IMR-90 (cell line): ENCODE measurements at regions not wholly inside any gene's neighbourhood (a gene's known extent, or its start where the extent isn't known, plus 50 kb on each side); places are given as distances from the start of the nearest gene placed in this dataset.

Experiments
- ATAC-seq: fragments of 200-7000 bp; cut with Tn5 transposase; 2 replicates; pipeline ENCODE4 v1.9.1; 2020; ENCODE audit warnings: low read depth, mild to moderate bottlenecking, moderate library complexity
- BruUV-seq: library from RNA; stranded (reverse); fragments of 400-500 nt; replicated peaks from 2 replicates; lab custom pipeline; 2021; lab: Mats Ljungman, UMichigan
- CTCF ChIA-PET: fragments of 300-600 bp; formaldehyde crosslinking; extraction: SDS; loops from one replicate; lab custom pipeline; 2021; ENCODE audit warnings: antibody characterized with exemption; lab: Yijun Ruan, JAX
- POLR2A ChIA-PET: fragments of 300-600 bp; sonication (Branson Sonifier 250); formaldehyde crosslinking; loops from one replicate; lab custom pipeline; 2022; ENCODE audit warnings: antibody characterized with exemption; ENCODE audit not compliant: unreplicated experiment; lab: Charles Lee
- DNase-seq: peaks from one replicate; pipeline ENCODE4 v3.0.0; 2013
- H2AFZ ChIP-seq: replicated peaks from 2 replicates; pipeline ENCODE3; 2013; ENCODE audit warnings: low read length, mild to moderate bottlenecking; ENCODE audit not compliant: poor library complexity
- H2AK5ac ChIP-seq: 2 replicates; pipeline ENCODE4 v1.6.1; 2013; ENCODE audit warnings: low read depth, low read length, inconsistent platforms
- H2AK9ac ChIP-seq: replicated peaks from 2 replicates; pipeline ENCODE3; 2013; ENCODE audit warnings: mild to moderate bottlenecking, low read depth, low read length, moderate library complexity; ENCODE audit not compliant: poor library complexity
- H2BK120ac ChIP-seq: 2 replicates; pipeline ENCODE4 v1.6.1; 2013; ENCODE audit warnings: low read depth, low read length, inconsistent platforms
- H2BK15ac ChIP-seq: 3 replicates; pipeline ENCODE4 v1.6.1; 2013; ENCODE audit warnings: low read depth, low read length, inconsistent platforms
- H2BK20ac ChIP-seq: 2 replicates; pipeline ENCODE4 v1.6.1; 2013; ENCODE audit warnings: low read depth, mild to moderate bottlenecking, inconsistent platforms, low read length, moderate library complexity
- H2BK5ac ChIP-seq: 2 replicates; pipeline ENCODE4 v1.6.1; 2013; ENCODE audit warnings: mild to moderate bottlenecking, low read depth, low read length, inconsistent platforms; ENCODE audit not compliant: poor library complexity, severe bottlenecking
- H3K14ac ChIP-seq: replicated peaks from 2 replicates; pipeline ENCODE4 v1.6.1; 2013; ENCODE audit warnings: low read depth, low read length, inconsistent platforms
- H3K18ac ChIP-seq: 2 replicates; pipeline ENCODE4 v1.6.1; 2013; ENCODE audit warnings: low read depth, low read length, control low read depth
- H3K23ac ChIP-seq: 2 replicates; pipeline ENCODE4 v1.6.1; 2013; ENCODE audit warnings: low read depth, low read length, inconsistent platforms
- H3K27ac ChIP-seq: 2 replicates; pipeline ENCODE4 v1.5.1; 2013; ENCODE audit warnings: mild to moderate bottlenecking, control low read depth, low read length; ENCODE audit not compliant: insufficient read depth
- H3K27me3 ChIP-seq: 2 replicates; pipeline ENCODE4 v1.6.1; 2013; ENCODE audit warnings: low read length; ENCODE audit not compliant: control insufficient read depth, insufficient read depth
- H3K36me3 ChIP-seq: 2 replicates; pipeline ENCODE4 v1.6.1; 2013; ENCODE audit warnings: low read length, mixed read lengths; ENCODE audit not compliant: control insufficient read depth, insufficient read depth
- H3K4ac ChIP-seq: 2 replicates; pipeline ENCODE4 v1.6.1; 2013; ENCODE audit warnings: low read depth, low read length, inconsistent platforms
- H3K4me1 ChIP-seq: 2 replicates; pipeline ENCODE4 v1.6.1; 2013; ENCODE audit warnings: low read length, mixed read lengths; ENCODE audit not compliant: control insufficient read depth, insufficient read depth
- H3K4me2 ChIP-seq: 2 replicates; pipeline ENCODE4 v1.6.1; 2013; ENCODE audit warnings: low read depth, mild to moderate bottlenecking, control low read depth, low read length, moderate library complexity
- H3K4me3 ChIP-seq: 2 replicates; pipeline ENCODE4 v1.5.1; 2013; ENCODE audit warnings: low read depth, mild to moderate bottlenecking, control low read depth, low read length, moderate library complexity; ENCODE audit not compliant: insufficient read depth
- H3K56ac ChIP-seq: 2 replicates; pipeline ENCODE4 v1.6.1; 2013; ENCODE audit warnings: low read length, inconsistent platforms; ENCODE audit not compliant: insufficient read depth; ENCODE audit errors: extremely low read depth
- H3K79me1 ChIP-seq, 2 experiments: 2 replicates each; pipeline ENCODE4 v1.6.1; 2013; ENCODE audit warnings: low read length in 2 of 2, inconsistent platforms in 1 of 2, low read depth in 1 of 2
- H3K9ac ChIP-seq: 2 replicates; pipeline ENCODE4 v1.6.1; 2013; ENCODE audit warnings: low read depth, low read length, control low read depth
- H3K9me1 ChIP-seq: 2 replicates; pipeline ENCODE4 v1.6.1; 2013; ENCODE audit warnings: low read length, inconsistent platforms; ENCODE audit not compliant: insufficient read depth
- H3K9me3 ChIP-seq: 2 replicates; pipeline ENCODE4 v1.6.1; 2013; ENCODE audit warnings: low read length; ENCODE audit not compliant: control insufficient read depth, insufficient read depth
- H4K20me1 ChIP-seq: 2 replicates; pipeline ENCODE4 v1.6.1; 2013; ENCODE audit warnings: low read length, inconsistent platforms; ENCODE audit not compliant: insufficient read depth
- H4K5ac ChIP-seq: 2 replicates; pipeline ENCODE4 v1.6.1; 2013; ENCODE audit warnings: mild to moderate bottlenecking, low read depth, low read length, control low read depth
- H4K8ac ChIP-seq, 2 experiments: 2 replicates each; pipeline ENCODE4 v1.6.1; 2013; ENCODE audit warnings: low read depth in 2 of 2, low read length in 2 of 2, control low read depth in 1 of 2, inconsistent platforms in 1 of 2
- H4K91ac ChIP-seq: 2 replicates; pipeline ENCODE4 v1.6.1; 2013; ENCODE audit warnings: low read depth, low read length, inconsistent platforms; ENCODE audit not compliant: insufficient read depth
- CEBPB ChIP-seq: IDR thresholded peaks from 2 replicates; pipeline ENCODE4 v1.6.1; 2012; ENCODE audit warnings: low read depth, low read length, improper control_type of control experiment
- CHD1 ChIP-seq: IDR thresholded peaks from 2 replicates; pipeline ENCODE4 v1.6.1; 2012; ENCODE audit warnings: low read depth, low read length, improper control_type of control experiment
- CTCF ChIP-seq: conservative IDR thresholded peaks from 2 replicates; pipeline ENCODE4 v1.5.1; 2012; ENCODE audit warnings: mild to moderate bottlenecking, low read depth, low read length, improper control_type of control experiment
- ELK1 ChIP-seq: fragments of 150-350 bp; IDR thresholded peaks from 2 replicates; pipeline ENCODE4 v1.6.1; 2016; ENCODE audit warnings: low read depth, mild to moderate bottlenecking, low read length, moderate library complexity, borderline replicate concordance
- FOS ChIP-seq: fragments of 150-350 bp; IDR thresholded peaks from 2 replicates; pipeline ENCODE4 v1.6.1; 2016; ENCODE audit warnings: low read depth, low read length
- MAFK ChIP-seq: IDR thresholded peaks from 2 replicates; pipeline ENCODE4 v1.6.1; 2012; ENCODE audit warnings: low read depth, low read length, improper control_type of control experiment
- MAZ ChIP-seq: IDR thresholded peaks from 2 replicates; pipeline ENCODE4 v1.6.1; 2012; ENCODE audit warnings: low read depth, mild to moderate bottlenecking, low read length, improper control_type of control experiment, moderate library complexity, borderline replicate concordance
- MXI1 ChIP-seq: IDR thresholded peaks from 2 replicates; pipeline ENCODE4 v1.6.1; 2012; ENCODE audit warnings: low read depth, mild to moderate bottlenecking, low read length, moderate library complexity, borderline replicate concordance
- NFE2L2 ChIP-seq: fragments of 150-350 bp; IDR thresholded peaks from 2 replicates; pipeline ENCODE4 v1.6.1; 2016; ENCODE audit warnings: low read depth, mild to moderate bottlenecking, low read length
- POLR2A ChIP-seq: IDR thresholded peaks from 2 replicates; pipeline ENCODE4 v1.6.1; 2012; ENCODE audit warnings: mild to moderate bottlenecking, low read depth, low read length
- RAD21 ChIP-seq: IDR thresholded peaks from 2 replicates; pipeline ENCODE4 v1.6.1; 2012; ENCODE audit warnings: low read length, improper control_type of control experiment
- RCOR1 ChIP-seq: IDR thresholded peaks from 2 replicates; pipeline ENCODE4 v1.6.1; 2012; ENCODE audit warnings: mild to moderate bottlenecking, low read length, improper control_type of control experiment; ENCODE audit not compliant: insufficient replicate concordance
- RFX5 ChIP-seq: IDR thresholded peaks from 2 replicates; pipeline ENCODE4 v1.8.0; 2012; ENCODE audit warnings: low read depth, mild to moderate bottlenecking, low read length, moderate library complexity
- SMC3 ChIP-seq: fragments of 150-350 bp; IDR thresholded peaks from 2 replicates; pipeline ENCODE4 v1.6.1; 2016; ENCODE audit warnings: low read depth, mild to moderate bottlenecking, antibody characterized with exemption, low read length, moderate library complexity
- USF2 ChIP-seq: fragments of 150-350 bp; IDR thresholded peaks from 2 replicates; pipeline ENCODE4 v1.6.1; 2017; ENCODE audit warnings: mild to moderate bottlenecking, antibody characterized with exemption, low read length, low read depth
- WGBS, 2 experiments: methylation state at CpG; one replicate each; pipeline versions ENCODE4 v1.1.5 to v1.1.7; 2013; ENCODE audit warnings: missing lambda C conversion rate in 2 of 2; ENCODE audit not compliant: insufficient read length in 1 of 2; ENCODE audit errors: extremely low coverage in 2 of 2; 5-methylcytosine and 5-hydroxymethylcytosine counted together
- dilution Hi-C: fragments of 300-500 bp; cut with HindIII; formaldehyde crosslinking; loops from one replicate; pipeline ENCODE4 v1.14.3; 2018; ENCODE audit warnings: low sequenced_read_pairs; ENCODE audit not compliant: unreplicated experiment
- in situ Hi-C: fragments of 300-500 bp; cut with MboI; formaldehyde crosslinking; loops from 3 replicates; pipeline ENCODE4 v1.14.3; 2019; ENCODE audit warnings: low sequenced_read_pairs, inconsistent platforms, mixed read lengths
- intact Hi-C: fragments of 100-400 bp; cut with micrococcal nuclease; formaldehyde crosslinking; loops from 2 replicates; pipeline ENCODE4 v1.10.0; 2022

- H4K91ac ChIP-seq, result no peak overlapping the region
- no peak overlapping the region for H2BK120ac ChIP-seq
- H4K20me1 ChIP-seq, result no peaks in the 10 kb centered on the region
- in situ Hi-C loops (no loop called here), intact Hi-C loops (no loop called here), dilution Hi-C loops (no loop called here)
- no peak overlapping the region for H3K9ac ChIP-seq
- TF ChIP-seq MXI1 (no peak), RFX5 (no peak), MAFK (no peak), MAZ (no peak), ELK1 (no peak), POLR2A (no peak), CEBPB (no peak), CTCF (no peak), SMC3 (no peak), RAD21 (no peak), CHD1 (no peak), FOS (no peak), NFE2L2 (no peak), RCOR1 (no peak), USF2 (no peak)
- H3K4me2 ChIP-seq, result no peak overlapping the region
- H3K27ac ChIP-seq, result no peak overlapping the region
- H2BK5ac ChIP-seq, result no peak overlapping the region
- no peak overlapping the region for H2AK9ac ChIP-seq
- POLR2A ChIA-PET, result no interaction called here
- no peak overlapping the region for H2AK5ac ChIP-seq
- H3K56ac ChIP-seq, result no peak overlapping the region
- H4K5ac ChIP-seq, result no peak overlapping the region
- no peaks in the 10 kb centered on the region for H3K79me1 ChIP-seq
- no peak overlapping the region for H3K4ac ChIP-seq
- no peak overlapping the region for H2BK20ac ChIP-seq
- no peak overlapping the region for H2AFZ ChIP-seq
- H3K4me3 ChIP-seq, result no peak overlapping the region
- H3K9me3 ChIP-seq, result no peaks in the 10 kb centered on the region
- H3K18ac ChIP-seq, result no peak overlapping the region
- WGBS, 2 experiments, result no CpG with 5 or more reads among the region's 3 CpGs
- H2BK15ac ChIP-seq, result no peak overlapping the region
- no peaks in the 10 kb centered on the region for H3K36me3 ChIP-seq
- DNase-seq (no peak), ATAC-seq (no peak)
- H4K8ac ChIP-seq, result no peak overlapping the region
- CTCF ChIA-PET, result no interaction called here
- H3K14ac ChIP-seq, result no peak overlapping the region
- no peak overlapping the region for H3K23ac ChIP-seq
- H3K9me1 ChIP-seq, result no peaks in the 10 kb centered on the region
- no peaks in the 10 kb centered on the region for H3K4me1 ChIP-seq
- H3K27me3 ChIP-seq, result no peaks in the 10 kb centered on the region
- no TSS peak for BruUV-seq
Measured at GRCh38 chr4:81650606-81651242, 179.0 kb upstream of the RASGEF1B start.
